8988T (cell line): ENCODE measurements at regions not wholly inside any gene's neighbourhood (a gene's known extent, or its start where the extent isn't known, plus 50 kb on each side); places are given as distances from the start of the nearest gene placed in this dataset.
A peak's percentile ranks its signal among the peaks of the same experiment; 100 is the strongest.

Experiments
- DNase-seq: peaks from one replicate; pipeline ENCODE4 v3.0.0; 2011

GRCh38 chr6:169079650-169080049 lies 174.0 kb downstream of the THBS2 start:
- no peak for DNase-seq

GRCh38 chr6:169078399-169079145 lies 175.1 kb downstream of the THBS2 start:
- DNase-seq: no peak

- DNase-seq: no peak
Measured at GRCh38 chr6:169075915-169076654, 177.6 kb downstream of the THBS2 start.

- no peak for DNase-seq
Measured at GRCh38 chr6:169075211-169075914, 178.3 kb downstream of the THBS2 start.

GRCh38 chr6:169074526-169074925 lies 179.1 kb downstream of the THBS2 start:
- no peak for DNase-seq

GRCh38 chr6:169073311-169073710 lies 180.3 kb downstream of the THBS2 start:
- no peak for DNase-seq

GRCh38 chr6:169072127-169073042 lies 181.3 kb downstream of the THBS2 start:
- no peak for DNase-seq

- DNase-seq: no peak
Measured at GRCh38 chr6:169071394-169071793, 182.3 kb downstream of the THBS2 start.

GRCh38 chr6:169070506-169071176 lies 183.0 kb downstream of the THBS2 start:
- peak; percentile 52 for DNase-seq

GRCh38 chr6:169069356-169069755 lies 184.3 kb downstream of the THBS2 start:
- no peak for DNase-seq

- no peak for DNase-seq
Measured at GRCh38 chr6:169064194-169064593, 189.5 kb downstream of the THBS2 start.

GRCh38 chr6:169062272-169062671 lies 191.4 kb downstream of the THBS2 start:
- DNase-seq: no peak

GRCh38 chr6:169058634-169059033 lies 195.0 kb downstream of the THBS2 start:
- DNase-seq: no peak

- DNase-seq: no peak
Measured at GRCh38 chr6:169052462-169052861, 201.2 kb downstream of the THBS2 start.

- no peak for DNase-seq
Measured at GRCh38 chr6:169051371-169051770, 202.3 kb downstream of the THBS2 start.

- no peak for DNase-seq
Measured at GRCh38 chr6:169048865-169049205, 204.8 kb downstream of the THBS2 start.

GRCh38 chr6:169048185-169048864 lies 205.3 kb downstream of the THBS2 start:
- no peak for DNase-seq

GRCh38 chr6:169047345-169047744 lies 206.3 kb downstream of the THBS2 start:
- no peak for DNase-seq

GRCh38 chr6:169046483-169047192 lies 207.0 kb downstream of the THBS2 start:
- DNase-seq: no peak

- no peak for DNase-seq
Measured at GRCh38 chr6:169046021-169046420, 207.6 kb downstream of the THBS2 start.

GRCh38 chr6:169045486-169045885 lies 208.2 kb downstream of the THBS2 start:
- DNase-seq: no peak
